CD4-positive, alpha-beta T cell (primary cell): ENCODE measurements at regions not wholly inside any gene's neighbourhood (a gene's known extent, or its start where the extent isn't known, plus 50 kb on each side); places are given as distances from the start of the nearest gene placed in this dataset.

Experiments
- ATAC-seq: fragments of 200-7000 bp; cut with Tn5 transposase; one replicate; pipeline ENCODE4 v1.10.0; 2022; ENCODE audit warnings: mild to moderate bottlenecking; ENCODE audit not compliant: poor library complexity
- CTCF ChIA-PET: fragments of 350-600 bp; sonication (Branson Sonifier 250); formaldehyde crosslinking; loops from one replicate; lab custom pipeline; 2021; ENCODE audit warnings: antibody characterized with exemption, inconsistent platforms; lab: Charles Lee
- POLR2A ChIA-PET: fragments of 350-600 bp; sonication (Branson Sonifier 250); formaldehyde crosslinking; loops from one replicate; lab custom pipeline; 2021; ENCODE audit warnings: antibody characterized with exemption, inconsistent platforms; lab: Charles Lee
- DNase-seq, 14 experiments: peaks; one replicate each; pipeline ENCODE4 v3.0.0-alpha.2; 2013 to 2020; ENCODE audit warnings: mixed read lengths in 2 of 14
- H3K27ac ChIP-seq, 2 donors: one replicate each; pipeline versions ENCODE4 v1.5.1 to v1.7.0; 2013; ENCODE audit warnings: low read length in 2 of 2, low read depth in 1 of 2, mild to moderate bottlenecking in 1 of 2
- H3K27me3 ChIP-seq, 2 experiments: 1 replicate in 1 of 2; 2 replicates in 1 of 2; pipeline versions ENCODE4 v1.6.1 to v1.7.0; 2013; ENCODE audit warnings: low read length in 2 of 2, control low read depth in 1 of 2, mild to moderate bottlenecking in 1 of 2, moderate library complexity in 1 of 2; ENCODE audit not compliant: insufficient read depth in 2 of 2, control insufficient read depth in 1 of 2
- H3K36me3 ChIP-seq: one replicate; pipeline ENCODE4 v1.6.1; 2013; ENCODE audit warnings: low read length, control low read depth; ENCODE audit not compliant: insufficient read depth
- H3K4me1 ChIP-seq: one replicate; pipeline ENCODE4 v1.6.1; 2013; ENCODE audit warnings: low read length, control low read depth; ENCODE audit not compliant: insufficient read depth
- H3K4me3 ChIP-seq: one replicate; pipeline ENCODE4 v1.5.1; 2013; ENCODE audit warnings: mild to moderate bottlenecking, low read length, moderate library complexity
- H3K9me3 ChIP-seq, 2 experiments: 1 replicate in 1 of 2; 2 replicates in 1 of 2; pipeline versions ENCODE4 v1.6.1 to v1.7.0; 2013; ENCODE audit warnings: low read length in 2 of 2, mild to moderate bottlenecking in 2 of 2, control low read depth in 1 of 2, moderate library complexity in 1 of 2; ENCODE audit not compliant: control insufficient read depth in 1 of 2, insufficient read depth in 1 of 2
- H3K27ac Mint-ChIP-seq: one replicate; pipeline ENCODE4 v1.8.0; 2020; ENCODE audit warnings: mixed read lengths
- H3K27me3 Mint-ChIP-seq: one replicate; pipeline ENCODE4 v1.8.0; 2021; ENCODE audit warnings: mixed read lengths
- H3K36me3 Mint-ChIP-seq: one replicate; pipeline ENCODE4 v1.8.0; 2021; ENCODE audit warnings: low read depth, mixed read lengths
- H3K4me1 Mint-ChIP-seq: one replicate; pipeline ENCODE4 v1.8.0; 2021; ENCODE audit warnings: low read depth, mixed read lengths
- H3K4me3 Mint-ChIP-seq: one replicate; pipeline ENCODE4 v1.8.0; 2020; ENCODE audit warnings: mild to moderate bottlenecking, mixed read lengths
- H3K9me3 Mint-ChIP-seq: one replicate; pipeline ENCODE4 v1.8.0; 2020; ENCODE audit warnings: mixed read lengths
- CTCF ChIP-seq: fragments of 200-600 bp; IDR thresholded peaks from one replicate; pipeline ENCODE4 v1.8.0; 2022; ENCODE audit warnings: antibody characterized with exemption, mild to moderate bottlenecking
- intact Hi-C, 2 experiments: fragments of 100-400 bp; cut with DNase I in 1 of 2; cut with micrococcal nuclease in 1 of 2; formaldehyde crosslinking; loops; one replicate each; pipeline versions ENCODE4 v1.15.1 to v1.9.0; 2023 to 2025; cut with DNase I, micrococcal nuclease

- POLR2A ChIA-PET = no interaction called here
- no peak for TF ChIP-seq CTCF
- H3K4me1 Mint-ChIP-seq = no peaks in the 10 kb centered on the region
- no peak overlapping the region for H3K27ac Mint-ChIP-seq
- Histone ChIP-seq H3K36me3 (no peaks in the 10 kb centered on the region), H3K9me3 (peaks cover 0 to 4% of the 10 kb centered on the region in 2 experiments), H3K27ac (no peak overlapping the region), H3K4me3 (no peak overlapping the region), H3K27me3 (no peaks in the 10 kb centered on the region), H3K4me1 (no peaks in the 10 kb centered on the region)
- H3K36me3 Mint-ChIP-seq = no peaks in the 10 kb centered on the region
- H3K27me3 Mint-ChIP-seq = no peaks in the 10 kb centered on the region
- intact Hi-C loops = no loop called here
- DNase-seq (no peak), ATAC-seq (no peak)
- no peak overlapping the region for H3K4me3 Mint-ChIP-seq
- CTCF ChIA-PET = no interaction called here
- H3K9me3 Mint-ChIP-seq = no peaks in the 10 kb centered on the region
These were observed 763.0 kb upstream of the PCDH10 start for GRCh38 chr4:132386130-132386529.

GRCh38 chr4:132387060-132387459 lies 762.0 kb upstream of the PCDH10 start:
- H3K4me3 Mint-ChIP-seq = no peak overlapping the region
- TF ChIP-seq CTCF = no peak
- H3K27me3 ChIP-seq = no peaks in the 10 kb centered on the region
- H3K9me3 ChIP-seq = no peaks in the 10 kb centered on the region
- H3K4me1 Mint-ChIP-seq = no peaks in the 10 kb centered on the region
- H3K27me3 Mint-ChIP-seq = no peaks in the 10 kb centered on the region
- H3K4me3 ChIP-seq = no peak overlapping the region
- intact Hi-C loops = no loop called here
- no peak overlapping the region for H3K27ac ChIP-seq
- H3K36me3 Mint-ChIP-seq = no peaks in the 10 kb centered on the region
- ChIA-PET POLR2A (no interaction called here), CTCF (no interaction called here)
- DNase-seq = no peak
- no peak overlapping the region for H3K27ac Mint-ChIP-seq
- H3K4me1 ChIP-seq = no peaks in the 10 kb centered on the region
- no peaks in the 10 kb centered on the region for H3K36me3 ChIP-seq
- H3K9me3 Mint-ChIP-seq = no peaks in the 10 kb centered on the region
- no peak for ATAC-seq

- Histone ChIP-seq H3K27me3 (no peaks in the 10 kb centered on the region), H3K9me3 (no peaks in the 10 kb centered on the region), H3K27ac (no peak overlapping the region), H3K4me3 (no peak overlapping the region), H3K36me3 (no peaks in the 10 kb centered on the region), H3K4me1 (no peaks in the 10 kb centered on the region)
- ATAC-seq (no peak), DNase-seq (no peak)
- no peak overlapping the region for H3K27ac Mint-ChIP-seq
- no peaks in the 10 kb centered on the region for H3K27me3 Mint-ChIP-seq
- no peaks in the 10 kb centered on the region for H3K4me1 Mint-ChIP-seq
- CTCF ChIA-PET = no interaction called here
- H3K36me3 Mint-ChIP-seq = no peaks in the 10 kb centered on the region
- no peak for TF ChIP-seq CTCF
- H3K9me3 Mint-ChIP-seq = no peaks in the 10 kb centered on the region
- POLR2A ChIA-PET = no interaction called here
- no peak overlapping the region for H3K4me3 Mint-ChIP-seq
- intact Hi-C loops = no loop called here
These were observed 753.5 kb upstream of the PCDH10 start for GRCh38 chr4:132395561-132395960.
